Loucy (cell line): ENCODE measurements at regions not wholly inside any gene's neighbourhood (a gene's known extent, or its start where the extent isn't known, plus 50 kb on each side); places are given as distances from the start of the nearest gene placed in this dataset.

Experiments
- H2AFZ ChIP-seq: fragments of 200-600 bp; sonication (generic); 2 replicates; pipeline ENCODE4 v1.6.0; 2016; ENCODE audit warnings: antibody characterized with exemption, mild to moderate bottlenecking, low read length, moderate library complexity
- H3F3A ChIP-seq: fragments of 200-600 bp; 2 replicates; pipeline ENCODE4 v1.6.0; 2016; ENCODE audit warnings: antibody characterized with exemption, low read depth, mild to moderate bottlenecking
- H3K27me3 ChIP-seq: fragments of 200-600 bp; sonication (generic); 2 replicates; pipeline ENCODE4 v1.6.1; 2014; ENCODE audit warnings: low read length, mild to moderate bottlenecking; ENCODE audit not compliant: insufficient read depth, poor library complexity, severe bottlenecking
- H3K36me3 ChIP-seq: fragments of 200-600 bp; sonication (generic); 2 replicates; pipeline ENCODE4 v1.6.1; 2016; ENCODE audit warnings: low read length; ENCODE audit not compliant: insufficient read depth
- H3K4me1 ChIP-seq: fragments of 200-600 bp; sonication (generic); 2 replicates; pipeline ENCODE4 v1.5.1; 2014; ENCODE audit warnings: low read length, mild to moderate bottlenecking; ENCODE audit not compliant: insufficient read depth, poor library complexity, severe bottlenecking
- H3K4me2 ChIP-seq: fragments of 200-600 bp; sonication (generic); 2 replicates; pipeline ENCODE4 v1.6.0; 2014; ENCODE audit warnings: antibody characterized with exemption, low read length, low read depth, mild to moderate bottlenecking; ENCODE audit not compliant: poor library complexity, severe bottlenecking
- H3K4me3 ChIP-seq: fragments of 200-600 bp; sonication (generic); 2 replicates; pipeline ENCODE4 v1.5.1; 2014; ENCODE audit warnings: low read length, mild to moderate bottlenecking, mixed read lengths; ENCODE audit not compliant: poor library complexity, severe bottlenecking
- H3K79me2 ChIP-seq: fragments of 200-600 bp; sonication (generic); 2 replicates; pipeline ENCODE4 v1.6.1; 2014; ENCODE audit warnings: low read length; ENCODE audit not compliant: insufficient read depth
- H3K9ac ChIP-seq: fragments of 200-600 bp; sonication (generic); 2 replicates; pipeline ENCODE4 v1.6.0; 2014; ENCODE audit warnings: mild to moderate bottlenecking, low read depth, low read length, moderate library complexity; ENCODE audit not compliant: poor library complexity, severe bottlenecking
- H3K9me2 ChIP-seq: fragments of 200-600 bp; sonication (generic); replicated peaks from 2 replicates; pipeline ENCODE4 v1.6.1; 2016; ENCODE audit warnings: low read depth, low read length, mixed read lengths
- H3K9me3 ChIP-seq: fragments of 200-600 bp; sonication (generic); 2 replicates; pipeline ENCODE4 v1.6.1; 2014; ENCODE audit warnings: mild to moderate bottlenecking, antibody characterized with exemption, low read length, low read depth; ENCODE audit not compliant: insufficient read depth
- H4K20me1 ChIP-seq: fragments of 200-600 bp; sonication (generic); 2 replicates; pipeline ENCODE4 v1.6.0; 2014; ENCODE audit warnings: antibody characterized with exemption, low read length, mild to moderate bottlenecking; ENCODE audit not compliant: insufficient read depth, poor library complexity, severe bottlenecking
- CTCF ChIP-seq: fragments of 200-600 bp; sonication (generic); conservative IDR thresholded peaks from 2 replicates; pipeline ENCODE4 v1.5.1; 2014; ENCODE audit warnings: mild to moderate bottlenecking, antibody characterized with exemption, low read length
- EZH2phosphoT487 ChIP-seq: fragments of 200-600 bp; IDR thresholded peaks from 2 replicates; pipeline ENCODE4 v1.6.1; 2018; ENCODE audit warnings: antibody characterized with exemption, mild to moderate bottlenecking, moderate library complexity, borderline replicate concordance

- H3K4me1 ChIP-seq, result no peaks in the 10 kb centered on the region
- H3K9me3 ChIP-seq, result no peaks in the 10 kb centered on the region; the same call in 1 of the 2 replicates
- no peak for TF ChIP-seq EZH2phosphoT487
- no peak for TF ChIP-seq CTCF
- H3F3A ChIP-seq, result no peaks in the 10 kb centered on the region
- no peak overlapping the region for H3K4me3 ChIP-seq
- no peak overlapping the region for H2AFZ ChIP-seq
- no peak overlapping the region for H3K9ac ChIP-seq
- H3K79me2 ChIP-seq, result no peaks in the 10 kb centered on the region
- no peaks in the 10 kb centered on the region for H3K27me3 ChIP-seq
- no peaks in the 10 kb centered on the region for H4K20me1 ChIP-seq
- no peaks in the 10 kb centered on the region for H3K36me3 ChIP-seq
- no peaks in the 10 kb centered on the region for H3K9me2 ChIP-seq
- H3K4me2 ChIP-seq, result no peak overlapping the region
Measured at GRCh38 chr2:2850218-2850755, 519.2 kb upstream of the MYT1L start.

GRCh38 chr2:2849464-2850217, 518.6 kb upstream of the MYT1L start:
- TF ChIP-seq EZH2phosphoT487 (no peak), CTCF (no peak)
- Histone ChIP-seq H3K4me3 (no peak overlapping the region), H3K9me2 (no peaks in the 10 kb centered on the region), H4K20me1 (no peaks in the 10 kb centered on the region), H3K27me3 (no peaks in the 10 kb centered on the region), H3K9me3 (no peaks in the 10 kb centered on the region; the same call in 1 of the 2 replicates), H3K9ac (no peak overlapping the region), H3K36me3 (no peaks in the 10 kb centered on the region), H3F3A (no peaks in the 10 kb centered on the region), H2AFZ (no peak overlapping the region), H3K4me2 (no peak overlapping the region), H3K4me1 (no peaks in the 10 kb centered on the region), H3K79me2 (no peaks in the 10 kb centered on the region)

GRCh38 chr2:2848621-2849333, 517.7 kb upstream of the MYT1L start:
- no peaks in the 10 kb centered on the region for H3K9me2 ChIP-seq
- H4K20me1 ChIP-seq, result no peaks in the 10 kb centered on the region
- no peak overlapping the region for H3K4me2 ChIP-seq
- no peak overlapping the region for H3K9ac ChIP-seq
- H3K4me1 ChIP-seq, result no peaks in the 10 kb centered on the region
- H2AFZ ChIP-seq, result no peak overlapping the region
- no peak overlapping the region for H3K4me3 ChIP-seq
- no peaks in the 10 kb centered on the region for H3K27me3 ChIP-seq
- H3K36me3 ChIP-seq, result no peaks in the 10 kb centered on the region
- no peaks in the 10 kb centered on the region for H3K79me2 ChIP-seq
- H3K9me3 ChIP-seq, result no peaks in the 10 kb centered on the region; the same call in 1 of the 2 replicates
- no peak for TF ChIP-seq EZH2phosphoT487
- TF ChIP-seq CTCF, result no peak
- H3F3A ChIP-seq, result no peaks in the 10 kb centered on the region
